Loucy (cell line): ENCODE measurements at regions not wholly inside any gene's neighbourhood (a gene's known extent, or its start where the extent isn't known, plus 50 kb on each side); places are given as distances from the start of the nearest gene placed in this dataset.

ENCODE experiments used
- H2AFZ ChIP-seq: fragments of 200-600 bp; sonication (generic); 2 replicates; pipeline ENCODE4 v1.6.0; 2016; ENCODE audit warnings: antibody characterized with exemption, mild to moderate bottlenecking, low read length, moderate library complexity
- H3F3A ChIP-seq: fragments of 200-600 bp; 2 replicates; pipeline ENCODE4 v1.6.0; 2016; ENCODE audit warnings: antibody characterized with exemption, low read depth, mild to moderate bottlenecking
- H3K27me3 ChIP-seq: fragments of 200-600 bp; sonication (generic); 2 replicates; pipeline ENCODE4 v1.6.1; 2014; ENCODE audit warnings: low read length, mild to moderate bottlenecking; ENCODE audit not compliant: insufficient read depth, poor library complexity, severe bottlenecking
- H3K36me3 ChIP-seq: fragments of 200-600 bp; sonication (generic); 2 replicates; pipeline ENCODE4 v1.6.1; 2016; ENCODE audit warnings: low read length; ENCODE audit not compliant: insufficient read depth
- H3K4me1 ChIP-seq: fragments of 200-600 bp; sonication (generic); 2 replicates; pipeline ENCODE4 v1.5.1; 2014; ENCODE audit warnings: low read length, mild to moderate bottlenecking; ENCODE audit not compliant: insufficient read depth, poor library complexity, severe bottlenecking
- H3K4me2 ChIP-seq: fragments of 200-600 bp; sonication (generic); 2 replicates; pipeline ENCODE4 v1.6.0; 2014; ENCODE audit warnings: antibody characterized with exemption, low read length, low read depth, mild to moderate bottlenecking; ENCODE audit not compliant: poor library complexity, severe bottlenecking
- H3K4me3 ChIP-seq: fragments of 200-600 bp; sonication (generic); 2 replicates; pipeline ENCODE4 v1.5.1; 2014; ENCODE audit warnings: low read length, mild to moderate bottlenecking, mixed read lengths; ENCODE audit not compliant: poor library complexity, severe bottlenecking
- H3K79me2 ChIP-seq: fragments of 200-600 bp; sonication (generic); 2 replicates; pipeline ENCODE4 v1.6.1; 2014; ENCODE audit warnings: low read length; ENCODE audit not compliant: insufficient read depth
- H3K9ac ChIP-seq: fragments of 200-600 bp; sonication (generic); 2 replicates; pipeline ENCODE4 v1.6.0; 2014; ENCODE audit warnings: mild to moderate bottlenecking, low read depth, low read length, moderate library complexity; ENCODE audit not compliant: poor library complexity, severe bottlenecking
- H3K9me2 ChIP-seq: fragments of 200-600 bp; sonication (generic); replicated peaks from 2 replicates; pipeline ENCODE4 v1.6.1; 2016; ENCODE audit warnings: low read depth, low read length, mixed read lengths
- H3K9me3 ChIP-seq: fragments of 200-600 bp; sonication (generic); 2 replicates; pipeline ENCODE4 v1.6.1; 2014; ENCODE audit warnings: mild to moderate bottlenecking, antibody characterized with exemption, low read length, low read depth; ENCODE audit not compliant: insufficient read depth
- H4K20me1 ChIP-seq: fragments of 200-600 bp; sonication (generic); 2 replicates; pipeline ENCODE4 v1.6.0; 2014; ENCODE audit warnings: antibody characterized with exemption, low read length, mild to moderate bottlenecking; ENCODE audit not compliant: insufficient read depth, poor library complexity, severe bottlenecking
- CTCF ChIP-seq: fragments of 200-600 bp; sonication (generic); conservative IDR thresholded peaks from 2 replicates; pipeline ENCODE4 v1.5.1; 2014; ENCODE audit warnings: mild to moderate bottlenecking, antibody characterized with exemption, low read length
- EZH2phosphoT487 ChIP-seq: fragments of 200-600 bp; IDR thresholded peaks from 2 replicates; pipeline ENCODE4 v1.6.1; 2018; ENCODE audit warnings: antibody characterized with exemption, mild to moderate bottlenecking, moderate library complexity, borderline replicate concordance

DNA sequence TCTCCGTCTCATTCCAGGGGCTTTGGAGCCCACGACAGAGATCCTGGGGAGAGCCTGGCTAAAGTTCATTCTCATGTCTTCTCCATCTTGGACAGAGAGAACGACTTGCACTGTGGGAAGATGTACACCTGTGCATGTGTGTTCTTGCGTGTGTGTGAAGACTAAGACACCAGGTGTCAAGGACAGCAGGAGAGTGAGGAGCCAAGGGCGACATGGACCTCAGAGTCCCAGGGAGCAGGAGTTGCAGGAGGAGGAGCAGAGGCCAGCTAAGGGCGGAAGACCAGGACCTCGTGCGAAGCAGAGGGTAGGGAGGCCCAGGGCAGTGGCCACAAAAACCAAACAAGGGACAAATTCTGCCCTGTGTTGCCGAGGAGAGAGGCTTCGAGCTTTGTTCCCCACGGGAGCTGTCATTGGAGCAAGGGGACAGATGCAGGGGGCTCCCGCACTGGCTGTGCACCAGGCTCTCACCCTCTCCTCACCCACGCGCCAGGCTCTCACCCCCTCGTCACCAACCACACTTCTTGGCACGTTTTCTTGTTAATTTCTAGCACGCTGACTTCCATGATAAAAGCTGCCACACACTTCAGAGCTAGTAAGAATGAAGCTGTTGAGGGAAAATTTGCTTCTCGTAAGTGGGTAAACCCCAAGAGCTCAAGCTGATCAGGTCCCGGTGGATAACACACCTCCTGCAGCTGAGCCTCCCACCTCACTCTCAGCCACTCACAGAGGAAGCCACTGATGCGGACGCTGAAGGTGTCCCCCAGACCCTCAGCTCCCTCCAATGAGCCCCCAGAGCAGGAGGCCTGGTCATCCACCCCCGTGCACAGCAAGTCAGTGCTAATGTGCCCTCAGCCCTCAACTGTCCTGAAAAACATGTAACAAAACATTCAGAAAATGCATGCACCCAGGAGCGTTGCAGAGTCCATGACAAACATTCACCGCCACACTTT, 62.6 kb downstream of the DLL1 start:
- Histone ChIP-seq H3K27me3 (no peaks in the 10 kb centered on the region), H3K79me2 (no peaks in the 10 kb centered on the region), H3F3A (no peaks in the 10 kb centered on the region), H3K4me1 (peaks cover 7% of the 10 kb centered on the region), H3K4me3 (no peak overlapping the region), H3K36me3 (no peaks in the 10 kb centered on the region), H3K9ac (no peak overlapping the region), H2AFZ (no peak overlapping the region), H3K4me2 (no peak overlapping the region), H3K9me2 (no peaks in the 10 kb centered on the region), H4K20me1 (no peaks in the 10 kb centered on the region), H3K9me3 (no peaks in the 10 kb centered on the region)
- no peak for TF ChIP-seq EZH2phosphoT487
- no peak for TF ChIP-seq CTCF

DNA sequence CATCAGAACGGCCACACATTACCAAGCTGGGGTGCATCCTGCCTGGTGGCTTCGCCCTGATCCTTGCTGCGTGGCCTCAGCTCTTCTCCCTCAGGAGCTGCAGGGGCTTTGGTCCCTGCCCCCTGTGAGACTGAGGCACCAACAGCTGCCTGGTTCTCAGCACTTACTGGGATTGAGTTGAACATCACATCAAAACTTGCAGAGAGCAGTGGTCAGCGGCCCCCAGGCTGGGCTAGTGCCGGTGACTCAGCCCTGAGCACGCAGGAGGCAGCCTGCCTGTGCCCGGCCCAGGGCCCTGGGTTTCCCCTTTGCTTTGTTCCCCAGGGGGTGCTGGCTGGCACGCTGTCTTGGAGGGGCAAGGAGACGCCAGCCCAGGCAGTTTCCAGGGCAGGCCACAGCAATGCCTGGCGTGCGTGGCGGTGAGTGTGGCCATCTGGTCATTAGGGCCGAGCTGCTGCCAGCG, 63.3 kb downstream of the DLL1 start:
- Histone ChIP-seq H3K36me3 (no peaks in the 10 kb centered on the region), H3K4me2 (no peak overlapping the region), H3K9me3 (no peaks in the 10 kb centered on the region), H3K9ac (no peak overlapping the region), H3K79me2 (no peaks in the 10 kb centered on the region), H3K4me1 (peaks cover 9% of the 10 kb centered on the region), H3K9me2 (no peaks in the 10 kb centered on the region), H2AFZ (no peak overlapping the region), H3K27me3 (no peaks in the 10 kb centered on the region), H3K4me3 (no peak overlapping the region), H3F3A (no peaks in the 10 kb centered on the region), H4K20me1 (no peaks in the 10 kb centered on the region)
- TF ChIP-seq CTCF (no peak), EZH2phosphoT487 (no peak)

DNA sequence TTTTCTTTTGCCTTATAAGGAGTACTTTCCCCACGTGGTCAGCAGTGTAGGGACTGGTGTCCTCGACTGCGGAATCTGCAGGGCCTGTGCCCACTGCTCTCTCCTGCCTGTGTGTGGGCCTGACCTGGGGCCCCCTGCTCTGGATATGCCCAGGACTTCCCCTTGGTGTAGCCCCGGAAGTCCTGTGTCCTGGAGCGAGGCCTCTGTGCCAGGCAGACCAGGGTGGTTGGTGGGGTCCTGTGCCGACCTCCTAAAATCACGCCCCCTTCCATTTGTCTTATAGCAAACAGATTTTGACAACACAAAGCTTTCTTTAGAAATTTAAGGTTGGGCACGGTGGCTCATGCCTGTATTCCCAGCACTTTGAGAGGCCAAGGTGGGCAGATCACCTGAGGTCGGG, 64.2 kb downstream of the DLL1 start:
- TF ChIP-seq CTCF (no peak), EZH2phosphoT487 (no peak)
- peaks cover 15% of the 10 kb centered on the region for H3K4me1 ChIP-seq
- no peaks in the 10 kb centered on the region for H3K27me3 ChIP-seq
- no peaks in the 10 kb centered on the region for H4K20me1 ChIP-seq
- no peaks in the 10 kb centered on the region for H3K9me2 ChIP-seq
- no peak overlapping the region for H3K4me2 ChIP-seq
- no peaks in the 10 kb centered on the region for H3K9me3 ChIP-seq
- no peak overlapping the region for H3K9ac ChIP-seq
- no peaks in the 10 kb centered on the region for H3K36me3 ChIP-seq
- H2AFZ ChIP-seq: no peak overlapping the region
- H3F3A ChIP-seq: no peaks in the 10 kb centered on the region
- H3K79me2 ChIP-seq: no peaks in the 10 kb centered on the region
- H3K4me3 ChIP-seq: no peak overlapping the region
